Skeletal muscle satellite cell (primary cell): ENCODE measurements at regions not wholly inside any gene's neighbourhood (a gene's known extent, or its start where the extent isn't known, plus 50 kb on each side); places are given as distances from the start of the nearest gene placed in this dataset.

Experiments used
- H3K27me3 ChIP-seq: 2 replicates; pipeline ENCODE4 v1.7.0; 2013; ENCODE audit warnings: low read length; ENCODE audit not compliant: control insufficient read depth, insufficient read depth
- H3K36me3 ChIP-seq: 2 replicates; pipeline ENCODE4 v1.7.0; 2013; ENCODE audit warnings: mild to moderate bottlenecking, control low read depth, low read length; ENCODE audit not compliant: insufficient read depth
- H3K4me1 ChIP-seq: 2 replicates; pipeline ENCODE4 v1.7.0; 2013; ENCODE audit warnings: low read length; ENCODE audit not compliant: control insufficient read depth, insufficient read depth
- H3K4me2 ChIP-seq: 2 replicates; pipeline ENCODE4 v1.7.0; 2013; ENCODE audit warnings: mild to moderate bottlenecking, low read length
- H3K4me3 ChIP-seq: 2 replicates; pipeline ENCODE4 v1.7.0; 2013; ENCODE audit warnings: low read length
- H3K9ac ChIP-seq: 2 replicates; pipeline ENCODE4 v1.7.0; 2013; ENCODE audit warnings: mild to moderate bottlenecking, low read depth, low read length, moderate library complexity
- H3K9me3 ChIP-seq: replicated peaks from 2 replicates; pipeline ENCODE4 v1.7.0; 2013; ENCODE audit warnings: mild to moderate bottlenecking, control low read depth, low read length

DNA sequence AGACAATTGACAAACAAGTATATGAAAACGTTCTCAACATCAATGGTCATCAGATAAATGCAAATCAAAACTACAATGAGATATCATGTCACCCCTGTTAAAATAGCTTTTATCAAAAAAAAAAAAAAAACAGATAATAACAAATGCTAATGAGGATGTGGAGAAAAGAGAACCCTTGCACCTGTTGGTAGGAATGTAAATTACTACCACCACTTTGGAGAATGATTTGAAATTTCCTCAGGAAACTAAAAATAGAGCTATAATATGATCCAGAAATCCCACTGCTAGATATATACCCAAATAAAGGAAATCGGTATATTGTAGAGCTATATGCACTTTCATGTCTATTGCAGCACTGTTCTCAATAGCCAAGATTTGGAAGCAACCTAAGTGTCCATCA lies 470.6 kb upstream of the FSTL5 start:
- Histone ChIP-seq H3K4me1 (no peaks in the 10 kb centered on the region), H3K27me3 (no peaks in the 10 kb centered on the region), H3K4me3 (no peak overlapping the region), H3K4me2 (no peak overlapping the region), H3K36me3 (no peaks in the 10 kb centered on the region), H3K9me3 (no peaks in the 10 kb centered on the region), H3K9ac (no peak overlapping the region)

DNA sequence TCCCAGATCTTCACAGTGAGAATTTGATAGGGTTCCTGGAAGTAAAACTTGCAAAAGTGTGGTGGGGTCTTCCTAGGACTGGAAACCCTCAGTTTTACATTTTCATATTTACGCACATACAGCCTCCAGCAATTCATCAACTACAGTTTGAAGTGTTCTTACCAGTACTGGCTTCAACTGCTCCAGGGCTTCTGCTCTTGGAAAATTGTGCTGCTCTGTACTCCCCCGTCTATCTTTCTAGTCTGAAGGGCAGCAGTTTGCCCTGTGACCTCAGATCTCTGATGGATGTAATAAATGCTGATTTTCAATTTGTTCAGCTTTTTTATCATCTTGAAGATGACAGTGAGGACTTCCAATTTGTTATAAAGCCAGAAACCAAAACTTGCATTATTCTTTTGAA lies 458.9 kb upstream of the FSTL5 start:
- Histone ChIP-seq H3K27me3 (no peaks in the 10 kb centered on the region), H3K4me1 (no peaks in the 10 kb centered on the region), H3K4me3 (no peak overlapping the region), H3K9me3 (no peaks in the 10 kb centered on the region), H3K4me2 (no peak overlapping the region), H3K9ac (no peak overlapping the region), H3K36me3 (no peaks in the 10 kb centered on the region)

DNA sequence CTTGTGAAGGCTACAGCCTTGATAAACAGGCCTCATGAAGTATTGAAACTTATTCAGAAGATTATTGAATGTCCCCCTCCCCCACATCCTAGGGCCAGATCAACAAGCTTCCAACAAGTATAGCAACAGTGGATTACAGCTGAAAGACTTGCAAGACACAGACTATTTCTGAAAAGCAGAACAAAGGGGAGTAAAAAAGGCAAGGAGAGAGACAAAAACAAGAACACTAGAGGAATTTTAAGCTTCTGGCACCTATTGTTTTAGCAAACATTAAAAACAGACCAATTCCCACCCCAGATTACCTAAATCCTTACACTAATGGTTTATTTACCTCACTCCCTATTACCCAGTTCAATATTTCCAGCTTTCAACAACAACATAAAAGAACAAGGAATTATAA lies 446.3 kb upstream of the FSTL5 start:
- no peak overlapping the region for H3K4me2 ChIP-seq
- H3K9ac ChIP-seq: no peak overlapping the region
- no peaks in the 10 kb centered on the region for H3K4me1 ChIP-seq
- H3K27me3 ChIP-seq: no peaks in the 10 kb centered on the region
- H3K36me3 ChIP-seq: no peaks in the 10 kb centered on the region
- H3K9me3 ChIP-seq: peaks cover 2% of the 10 kb centered on the region
- no peak overlapping the region for H3K4me3 ChIP-seq

DNA sequence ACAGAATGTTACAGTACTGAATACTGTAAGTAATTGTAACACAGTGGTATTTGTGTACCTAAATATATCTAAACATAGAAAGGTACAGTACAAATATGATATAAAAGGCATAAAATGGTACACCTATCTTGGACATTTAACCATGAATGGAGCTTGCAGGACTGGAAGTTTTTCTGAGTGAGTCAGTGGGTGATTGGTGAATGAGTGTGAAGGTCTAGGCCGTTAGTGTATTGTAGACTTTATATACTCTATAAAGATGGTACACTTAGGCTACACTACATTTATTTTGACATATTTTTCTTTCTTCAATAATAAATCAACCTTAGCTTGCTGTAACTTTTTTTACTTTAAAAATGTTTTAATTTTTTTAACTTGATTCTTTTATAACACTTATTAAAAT lies 422.5 kb upstream of the FSTL5 start:
- no peaks in the 10 kb centered on the region for H3K36me3 ChIP-seq
- no peak overlapping the region for H3K4me2 ChIP-seq
- H3K4me1 ChIP-seq: no peaks in the 10 kb centered on the region
- no peak overlapping the region for H3K9ac ChIP-seq
- H3K4me3 ChIP-seq: no peak overlapping the region
- H3K27me3 ChIP-seq: no peaks in the 10 kb centered on the region
- H3K9me3 ChIP-seq: no peaks in the 10 kb centered on the region

DNA sequence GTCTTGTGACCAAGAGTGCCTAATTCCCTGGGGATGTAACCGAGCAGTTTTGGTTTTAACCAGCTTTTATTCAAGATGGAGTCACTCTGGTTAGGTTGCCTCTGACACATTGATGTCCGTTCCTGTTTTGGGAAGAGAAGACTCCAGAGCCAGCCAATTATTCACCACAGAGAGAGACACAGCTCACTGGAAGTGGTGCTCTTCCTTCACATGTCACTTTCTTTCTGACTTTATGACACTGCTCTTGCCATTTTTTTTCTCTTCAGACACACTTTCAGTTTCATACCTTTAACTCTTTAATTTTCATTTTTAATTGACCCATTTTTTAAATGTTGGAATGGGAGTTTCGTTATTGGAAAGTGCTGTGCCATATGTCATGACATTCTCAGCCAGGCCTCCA lies 418.4 kb upstream of the FSTL5 start:
- no peak overlapping the region for H3K4me3 ChIP-seq
- H3K9me3 ChIP-seq: no peaks in the 10 kb centered on the region
- no peaks in the 10 kb centered on the region for H3K27me3 ChIP-seq
- H3K9ac ChIP-seq: no peak overlapping the region
- no peaks in the 10 kb centered on the region for H3K4me1 ChIP-seq
- H3K36me3 ChIP-seq: no peaks in the 10 kb centered on the region
- no peak overlapping the region for H3K4me2 ChIP-seq

DNA sequence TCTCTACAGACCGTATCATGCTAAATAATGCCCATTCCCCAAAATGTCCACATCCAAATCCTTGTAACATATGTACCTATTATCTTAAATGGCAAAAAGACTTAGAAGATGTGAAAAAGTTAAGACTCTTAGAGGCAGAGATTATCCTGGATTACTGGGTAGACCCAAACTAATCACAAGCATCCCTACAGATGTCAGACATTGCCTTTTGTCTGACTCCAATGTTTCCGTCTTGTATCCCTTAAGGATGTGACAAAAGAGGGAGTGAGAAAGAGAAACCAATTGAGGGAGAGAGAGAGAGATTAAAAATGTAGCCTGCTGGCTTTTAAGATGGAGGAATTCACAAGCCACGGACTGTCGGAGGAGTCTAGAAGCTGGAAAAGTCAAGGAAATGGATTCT lies 401.9 kb upstream of the FSTL5 start:
- H3K4me3 ChIP-seq: no peak overlapping the region
- no peaks in the 10 kb centered on the region for H3K4me1 ChIP-seq
- H3K9me3 ChIP-seq: no peaks in the 10 kb centered on the region
- H3K4me2 ChIP-seq: no peak overlapping the region
- H3K9ac ChIP-seq: no peak overlapping the region
- no peaks in the 10 kb centered on the region for H3K27me3 ChIP-seq
- H3K36me3 ChIP-seq: no peaks in the 10 kb centered on the region

DNA sequence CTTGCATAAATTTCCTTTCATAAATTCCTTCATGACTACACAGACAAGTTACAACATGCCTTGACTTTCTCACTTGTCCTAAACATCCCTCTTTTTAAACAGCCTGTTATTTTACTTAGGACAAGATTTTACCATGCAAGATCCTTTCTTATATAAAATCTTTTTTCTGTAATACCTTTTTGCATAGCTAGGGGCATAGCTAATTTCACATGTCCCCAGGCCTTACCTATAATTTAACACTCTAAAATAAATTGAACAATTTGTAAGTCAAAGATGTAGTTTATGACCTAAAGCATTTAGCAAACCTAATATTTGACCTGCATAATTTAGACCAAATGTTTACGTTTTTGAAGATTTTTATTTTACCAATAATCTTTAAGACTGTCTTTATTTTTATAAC lies 396.3 kb upstream of the FSTL5 start:
- Histone ChIP-seq H3K4me3 (no peak overlapping the region), H3K4me1 (no peaks in the 10 kb centered on the region), H3K4me2 (no peak overlapping the region), H3K9me3 (no peaks in the 10 kb centered on the region), H3K36me3 (no peaks in the 10 kb centered on the region), H3K27me3 (no peaks in the 10 kb centered on the region), H3K9ac (no peak overlapping the region)

DNA sequence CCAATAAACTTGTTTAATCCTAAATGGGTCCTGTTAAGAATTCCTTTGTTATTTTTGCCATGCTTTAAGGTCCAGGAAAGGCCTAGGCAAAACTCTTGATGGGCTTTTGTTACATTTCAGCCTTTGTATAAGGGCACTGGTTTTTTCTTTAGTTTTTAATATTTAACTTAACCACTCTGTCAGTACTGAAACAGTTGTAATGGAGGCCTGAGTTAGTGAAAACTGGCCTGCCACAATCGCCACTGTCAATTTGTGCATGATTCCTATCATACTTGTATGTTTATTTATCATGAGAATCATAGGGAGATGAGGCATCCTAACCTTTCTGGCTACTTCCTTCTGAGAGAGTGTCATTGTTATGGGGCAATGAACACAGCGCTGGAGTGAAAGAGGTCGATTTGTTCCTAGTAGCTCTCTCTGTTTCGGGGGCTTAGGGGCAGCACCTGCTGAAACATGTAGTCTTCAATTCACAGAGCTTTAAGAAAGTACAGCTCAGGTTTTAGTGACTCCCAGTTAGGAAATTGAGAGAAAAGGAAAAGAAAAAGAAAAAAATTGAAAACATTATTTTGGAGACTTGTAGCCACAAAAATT lies 393.8 kb upstream of the FSTL5 start:
- no peaks in the 10 kb centered on the region for H3K36me3 ChIP-seq
- no peak overlapping the region for H3K4me2 ChIP-seq
- no peak overlapping the region for H3K9ac ChIP-seq
- no peaks in the 10 kb centered on the region for H3K4me1 ChIP-seq
- no peaks in the 10 kb centered on the region for H3K27me3 ChIP-seq
- H3K4me3 ChIP-seq: no peak overlapping the region
- no peaks in the 10 kb centered on the region for H3K9me3 ChIP-seq

DNA sequence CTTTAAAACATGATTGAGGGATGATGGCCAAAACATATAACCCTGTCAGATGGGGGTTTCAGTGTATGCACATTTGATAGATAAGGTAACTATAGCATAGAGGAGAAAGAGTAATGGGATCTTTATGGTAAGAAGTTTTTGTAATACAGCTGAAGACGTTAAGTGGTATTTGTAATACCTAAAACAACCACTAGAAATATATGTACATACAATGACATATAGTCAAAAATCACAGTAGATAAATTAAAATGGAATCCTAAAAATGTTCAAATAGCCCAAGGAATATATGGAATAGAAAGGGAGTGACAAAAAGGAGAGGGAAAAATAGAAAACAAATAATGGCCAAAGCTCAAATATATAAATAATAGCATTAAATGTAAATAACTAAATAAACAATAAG lies 371.3 kb upstream of the FSTL5 start:
- no peaks in the 10 kb centered on the region for H3K9me3 ChIP-seq
- H3K4me3 ChIP-seq: no peak overlapping the region

DNA sequence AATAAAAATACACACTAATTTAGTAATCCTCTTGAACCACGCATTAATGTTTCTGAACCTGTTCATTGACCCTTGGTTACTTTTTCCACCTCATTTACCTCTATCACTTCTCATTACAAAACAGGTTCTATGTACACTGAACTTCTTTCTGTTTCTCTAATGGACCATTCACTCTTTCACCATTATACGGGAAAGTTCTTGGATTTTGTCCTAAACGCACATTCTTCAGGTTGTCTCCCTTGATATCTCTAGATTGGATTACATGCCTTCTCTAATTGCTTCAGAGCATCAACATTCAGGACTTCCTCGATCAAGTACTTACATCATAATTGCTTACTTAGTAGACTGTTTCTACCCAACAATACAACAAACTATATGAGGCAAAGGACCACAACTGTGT lies 359.4 kb upstream of the FSTL5 start:
- Histone ChIP-seq H3K4me2 (no peak overlapping the region), H3K9me3 (no peaks in the 10 kb centered on the region), H3K27me3 (no peaks in the 10 kb centered on the region), H3K4me3 (no peak overlapping the region), H3K4me1 (no peaks in the 10 kb centered on the region), H3K36me3 (no peaks in the 10 kb centered on the region), H3K9ac (no peak overlapping the region)

More for the DNA sequence above, 371.3 kb upstream of the FSTL5 start:
- H3K9ac ChIP-seq: no peak overlapping the region
- H3K27me3 ChIP-seq: no peaks in the 10 kb centered on the region
- H3K4me2 ChIP-seq: no peak overlapping the region
- H3K36me3 ChIP-seq: no peaks in the 10 kb centered on the region
- H3K4me1 ChIP-seq: no peaks in the 10 kb centered on the region

DNA sequence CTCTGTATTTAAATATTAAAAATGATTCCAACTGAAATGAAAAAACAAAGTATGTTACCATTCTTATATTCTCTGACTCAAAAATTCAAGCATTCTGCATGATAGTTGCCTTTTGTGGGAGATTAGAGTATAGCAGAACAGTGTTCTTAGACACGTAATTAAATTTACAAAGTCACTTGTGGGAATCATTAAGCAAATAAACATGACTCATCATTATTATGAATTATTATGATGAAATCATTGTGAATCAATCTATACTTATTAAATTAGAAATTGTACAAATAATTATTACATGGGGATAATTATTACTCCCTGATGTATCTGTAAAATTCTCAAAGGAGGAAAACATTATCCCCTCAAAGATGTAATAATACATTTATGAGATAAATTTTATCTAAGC lies 358.9 kb upstream of the FSTL5 start:
- H3K9ac ChIP-seq: no peak overlapping the region
- H3K4me2 ChIP-seq: no peak overlapping the region
- H3K36me3 ChIP-seq: no peaks in the 10 kb centered on the region
- H3K4me3 ChIP-seq: no peak overlapping the region
- no peaks in the 10 kb centered on the region for H3K4me1 ChIP-seq
- H3K27me3 ChIP-seq: no peaks in the 10 kb centered on the region
- no peaks in the 10 kb centered on the region for H3K9me3 ChIP-seq

DNA sequence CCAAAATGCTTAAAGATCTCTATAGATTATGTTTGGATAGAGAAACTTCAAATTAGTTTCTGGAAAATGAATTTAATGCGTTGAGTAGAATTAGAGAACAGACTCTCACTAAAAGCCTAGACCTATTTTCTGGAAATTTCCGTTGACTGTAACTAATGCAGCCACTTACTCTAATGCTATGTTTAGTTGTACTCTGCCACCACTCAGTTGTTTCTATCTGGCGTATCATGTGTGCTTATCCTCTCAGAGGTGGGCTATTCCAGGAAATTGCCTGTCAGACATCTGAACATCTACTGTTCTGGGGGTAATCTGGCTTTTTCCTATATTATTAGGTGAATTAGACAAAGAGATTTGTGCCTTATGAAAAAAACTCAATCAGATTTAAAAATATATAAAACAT lies 347.1 kb upstream of the FSTL5 start:
- Histone ChIP-seq H3K27me3 (no peaks in the 10 kb centered on the region), H3K4me1 (no peaks in the 10 kb centered on the region), H3K36me3 (no peaks in the 10 kb centered on the region), H3K4me3 (no peak overlapping the region), H3K9ac (no peak overlapping the region), H3K4me2 (no peak overlapping the region), H3K9me3 (no peaks in the 10 kb centered on the region)
